GM12878 (cell line): ENCODE measurements at regions not wholly inside any gene's neighbourhood (a gene's known extent, or its start where the extent isn't known, plus 50 kb on each side); places are given as distances from the start of the nearest gene placed in this dataset.

ENCODE experiments used
- ATAC-seq: fragments of 200-7000 bp; cut with Tn5 transposase; 3 replicates; pipeline ENCODE4 v1.9.1; 2020; ENCODE audit warnings: mild to moderate bottlenecking, moderate library complexity
- BruUV-seq: library from RNA; stranded (reverse); fragments of 400-500 nt; replicated peaks from 2 replicates; lab custom pipeline; 2021; lab: Mats Ljungman, UMichigan
- CTCF ChIA-PET: fragments of 300-600 bp; sonication (Branson Sonifier 250); formaldehyde crosslinking; extraction: SDS; loops from one replicate; lab custom pipeline; 2021; ENCODE audit warnings: inconsistent platforms; lab: Yijun Ruan, JAX
- POLR2A ChIA-PET: fragments of 350-600 bp; formaldehyde crosslinking; extraction: SDS; loops from one replicate; lab custom pipeline; 2021; ENCODE audit warnings: inconsistent platforms; lab: Charles Lee
- RAD21 ChIA-PET: fragments of 300-600 bp; sonication (Branson Sonifier 250); formaldehyde crosslinking; loops from one replicate; lab custom pipeline; 2023; ENCODE audit warnings: antibody characterized with exemption; ENCODE audit not compliant: unreplicated experiment; lab: Charles Lee
- SMC1A ChIA-PET: fragments of 300-600 bp; sonication (Branson Sonifier 250); formaldehyde crosslinking; loops from one replicate; lab custom pipeline; 2023; ENCODE audit not compliant: unreplicated experiment, uncharacterized antibody; lab: Charles Lee
- DNase-seq: peaks from one replicate; pipeline ENCODE4 v3.0.0-alpha.2; 2011; ENCODE audit warnings: low read depth, low spot score
- FAIRE-seq: peaks from 3 replicates; lab custom pipeline; 2011; peaks lifted over from hg19 to GRCh38; lab: Jason Lieb, UNC
- H2AFZ ChIP-seq: 2 replicates; pipeline ENCODE4 v1.6.0; 2011; ENCODE audit warnings: low read depth, low read length, control low read depth; ENCODE audit not compliant: control insufficient read depth
- H3K27ac ChIP-seq: 2 replicates; pipeline ENCODE4 v1.5.1; 2011; ENCODE audit warnings: control low read depth; ENCODE audit not compliant: control insufficient read depth, insufficient read depth
- H3K27me3 ChIP-seq, 2 experiments: replicated peaks in 1 of 2; 2 replicates each; pipeline versions ENCODE4 v1.6.0 to v1.6.1; 2011; ENCODE audit warnings: low read length in 1 of 2; ENCODE audit not compliant: control insufficient read depth in 2 of 2, insufficient read depth in 2 of 2
- H3K36me3 ChIP-seq, 2 experiments: 2 replicates each; pipeline ENCODE4 v1.5.1; 2011; ENCODE audit warnings: low read length in 1 of 2; ENCODE audit not compliant: control insufficient read depth in 2 of 2, insufficient read depth in 2 of 2
- H3K4me1 ChIP-seq: 2 replicates; pipeline ENCODE4 v1.6.1; 2011; ENCODE audit warnings: mild to moderate bottlenecking, low read length, moderate library complexity, mixed read lengths; ENCODE audit not compliant: control insufficient read depth, insufficient read depth
- H3K4me2 ChIP-seq: 2 replicates; pipeline ENCODE4 v1.6.0; 2011; ENCODE audit warnings: control low read depth; ENCODE audit not compliant: control insufficient read depth, insufficient read depth
- H3K4me3 ChIP-seq: fragments of 200-600 bp; sonication (generic); 2 replicates; pipeline ENCODE4 v1.5.1; 2016
- H3K79me2 ChIP-seq: 2 replicates; pipeline ENCODE4 v1.6.0; 2011; ENCODE audit warnings: low read length; ENCODE audit not compliant: control insufficient read depth, insufficient read depth
- H3K9ac ChIP-seq: 2 replicates; pipeline ENCODE4 v1.8.0; 2011; ENCODE audit warnings: low read length, control low read depth, mixed read lengths; ENCODE audit not compliant: control insufficient read depth, insufficient read depth
- H3K9me3 ChIP-seq: replicated peaks from 3 replicates; pipeline ENCODE4 v1.5.1; 2011; ENCODE audit warnings: mild to moderate bottlenecking, low read length; ENCODE audit not compliant: control insufficient read depth, insufficient read depth
- H4K20me1 ChIP-seq: 2 replicates; pipeline ENCODE4 v1.6.0; 2011; ENCODE audit not compliant: control insufficient read depth, insufficient read depth
- ASH2L ChIP-seq: fragments of 300-600, 200-600 bp; sonication (generic); IDR thresholded peaks from 2 replicates; pipeline ENCODE4 v1.6.1; 2017; ENCODE audit warnings: low read depth, mild to moderate bottlenecking, borderline replicate concordance
- ATF7 ChIP-seq: fragments of 450-650 bp; IDR thresholded peaks from 2 replicates; pipeline ENCODE4 v1.6.1; 2016; ENCODE audit warnings: low read depth, mild to moderate bottlenecking
- CREM ChIP-seq: IDR thresholded peaks from 2 replicates; pipeline ENCODE4 v1.6.1; 2014; ENCODE audit warnings: antibody characterized with exemption, low read depth
- GATAD2B ChIP-seq: fragments of 450-650 bp; conservative IDR thresholded peaks from 2 replicates; pipeline ENCODE4 v1.6.1; 2017; ENCODE audit warnings: low read depth, mild to moderate bottlenecking, moderate library complexity
- HSF1 ChIP-seq: fragments of 150-350 bp; IDR thresholded peaks from 2 replicates; pipeline ENCODE4 v1.6.1; 2014; ENCODE audit warnings: mild to moderate bottlenecking, low read depth, low read length
- NKRF ChIP-seq: fragments of 450-650 bp; conservative IDR thresholded peaks from 2 replicates; pipeline ENCODE4 v1.6.1; 2017; ENCODE audit warnings: mild to moderate bottlenecking, moderate library complexity
- NRF1 ChIP-seq: conservative IDR thresholded peaks from 2 replicates; pipeline ENCODE4 v1.6.1; 2011; ENCODE audit warnings: mild to moderate bottlenecking, low read depth, low read length, improper control_type of control experiment
- REST ChIP-seq: IDR thresholded peaks from 2 replicates; pipeline ENCODE4 v1.6.1; 2012; ENCODE audit warnings: mild to moderate bottlenecking, low read depth, low read length
- RFX5 ChIP-seq: IDR thresholded peaks from 2 replicates; pipeline ENCODE4 v1.6.1; 2011; ENCODE audit warnings: low read depth, low read length, improper control_type of control experiment
- STAT3 ChIP-seq: IDR thresholded peaks from 2 replicates; pipeline ENCODE4 v1.6.1; 2011; ENCODE audit warnings: low read depth, low read length, improper control_type of control experiment
- SUPT20H ChIP-seq: IDR thresholded peaks from 2 replicates; pipeline ENCODE4 v1.6.1; 2011; ENCODE audit warnings: low read depth, mild to moderate bottlenecking, low read length, moderate library complexity, borderline replicate concordance; ENCODE audit not compliant: control insufficient read depth
- TCF7 ChIP-seq: IDR thresholded peaks from 2 replicates; pipeline ENCODE4 v1.6.1; 2014; ENCODE audit warnings: antibody characterized with exemption, borderline replicate concordance
- ZBTB33 ChIP-seq: fragments of 450-650 bp; IDR thresholded peaks from 2 replicates; pipeline ENCODE4 v1.6.1; 2017; ENCODE audit warnings: mild to moderate bottlenecking
- WGBS: methylation state at CpG from one replicate; pipeline ENCODE4 v1.1.6; 2016; ENCODE audit warnings: low lambda C conversion rate; ENCODE audit not compliant: insufficient replicate concordance, insufficient coverage; ENCODE audit errors: missing lambda C conversion rate; 5-methylcytosine and 5-hydroxymethylcytosine counted together
- in situ Hi-C: fragments of 300-500 bp; cut with MboI; formaldehyde crosslinking; loops from 9 replicates; pipeline ENCODE4 v1.14.3; 2018; ENCODE audit warnings: mixed read lengths
- intact Hi-C: fragments of 100-400 bp; cut with micrococcal nuclease; formaldehyde crosslinking; loops from one replicate; pipeline ENCODE4 v1.14.2; 2022; ENCODE audit not compliant: unreplicated experiment

- Histone ChIP-seq H4K20me1 (no peaks in the 10 kb centered on the region), H3K4me1 (no peaks in the 10 kb centered on the region), H3K27me3 (no peaks in the 10 kb centered on the region; a peak in 2 of 4 replicates), H3K79me2 (no peaks in the 10 kb centered on the region), H3K9ac (no peak overlapping the region), H3K36me3 (no peaks in the 10 kb centered on the region), H3K9me3 (no peaks in the 10 kb centered on the region), H2AFZ (no peak overlapping the region), H3K4me2 (no peak overlapping the region), H3K4me3 (no peak overlapping the region), H3K27ac (no peak overlapping the region)
- in situ Hi-C loops = no loop called here
- WGBS = 0% methylated on average over 2 of the region's 2 CpGs
- SMC1A ChIA-PET = no interaction called here
- CTCF ChIA-PET = no interaction called here
- POLR2A ChIA-PET = no interaction called here
- TF ChIP-seq GATAD2B (no peak), HSF1 (no peak), NRF1 (no peak), CREM (no peak), STAT3 (no peak), SUPT20H (no peak), RFX5 (no peak), NKRF (no peak), ASH2L (no peak), ZBTB33 (no peak), REST (no peak), ATF7 (no peak), TCF7 (no peak)
- ATAC-seq (no peak), DNase-seq (no peak), FAIRE-seq (no peak)
- BruUV-seq = no TSS peak
- RAD21 ChIA-PET = no interaction called here
- intact Hi-C loops = no loop called here
Measured at GRCh38 chr1:34405266-34405959, 228.7 kb downstream of the C1orf94 start.
